Thyroid gland (tissue), 4 donors: ENCODE measurements at regions not wholly inside any gene's neighbourhood (a gene's known extent, or its start where the extent isn't known, plus 50 kb on each side); places are given as distances from the start of the nearest gene placed in this dataset.

Experiments
- DNase-seq, 2 donors: peaks; one replicate each; pipeline ENCODE4 v3.0.0-alpha.2; 2019
- H3K27ac ChIP-seq, 3 donors: fragments of 200-600 bp; sonication (generic); 1 replicate in 2 of 3; 2 replicates in 1 of 3; pipeline ENCODE4 v1.5.1; 2016 to 2019; ENCODE audit warnings: mild to moderate bottlenecking in 1 of 3, moderate library complexity in 1 of 3
- H3K27me3 ChIP-seq: fragments of 200-600 bp; sonication (generic); one replicate; pipeline ENCODE4 v1.5.1; 2019
- H3K36me3 ChIP-seq, 2 donors: fragments of 200-600 bp; sonication (generic); one replicate each; pipeline ENCODE4 v1.5.1; 2016 to 2019
- H3K4me1 ChIP-seq, 2 donors: fragments of 200-600 bp; sonication (generic); one replicate each; pipeline ENCODE4 v1.5.1; 2017 to 2019
- H3K4me3 ChIP-seq, 3 donors: fragments of 200-600 bp; sonication (generic); replicated peaks in 1 of 3; 1 replicate in 2 of 3; 2 replicates in 1 of 3; pipeline ENCODE4 v1.5.1; 2016; ENCODE audit warnings: mild to moderate bottlenecking in 1 of 3
- H3K9me3 ChIP-seq: fragments of 200-600 bp; sonication (generic); one replicate; pipeline ENCODE4 v1.5.1; 2017
- CTCF ChIP-seq, 6 experiments: fragments of 200-600 bp in 3 of 6; fragments of 450-650 bp in 3 of 6; sonication (generic) in 3 of 6; IDR thresholded peaks; one replicate each; pipeline ENCODE4 v1.5.1; 2016 to 2019; ENCODE audit warnings: antibody characterized with exemption in 6 of 6, mild to moderate bottlenecking in 2 of 6, inconsistent platforms in 1 of 6, moderate library complexity in 1 of 6
- POLR2A ChIP-seq, 2 donors: fragments of 450-650 bp; IDR thresholded peaks; one replicate each; pipeline ENCODE4 v1.6.1; 2017; ENCODE audit warnings: antibody characterized with exemption in 2 of 2, mild to moderate bottlenecking in 2 of 2, moderate library complexity in 1 of 2
- WGBS, 2 donors: methylation state at CpG; one replicate each; pipeline ENCODE4 v1.1.5; 2017; 5-methylcytosine and 5-hydroxymethylcytosine counted together
- intact Hi-C: fragments of 100-400 bp; cut with DNase I; formaldehyde crosslinking; loops from one replicate; pipeline ENCODE4 v1.15.1; 2023

- Histone ChIP-seq H3K4me1 (no peaks in the 10 kb centered on the region), H3K9me3 (no peaks in the 10 kb centered on the region), H3K27me3 (no peaks in the 10 kb centered on the region), H3K36me3 (no peaks in the 10 kb centered on the region), H3K27ac (no peak overlapping the region), H3K4me3 (no peak overlapping the region)
- 83 to 87% methylated on average over 5 of the region's 5 CpGs for WGBS, 2 donors
- intact Hi-C loops, result no loop called here
- DNase-seq, result no peak
- TF ChIP-seq POLR2A (IDR thresholded peaks at IDR 0.05) (no peak), CTCF (IDR thresholded peaks at IDR 0.05) (no peak)
Observed at GRCh38 chr3:23663661-23664186, 142.0 kb upstream of the UBE2E1 start.

- Histone ChIP-seq H3K36me3 (no peaks in the 10 kb centered on the region), H3K9me3 (no peaks in the 10 kb centered on the region), H3K27ac (no peak overlapping the region), H3K4me3 (no peak overlapping the region), H3K4me1 (no peaks in the 10 kb centered on the region), H3K27me3 (no peaks in the 10 kb centered on the region)
- no peak for TF ChIP-seq POLR2A (IDR thresholded peaks at IDR 0.05)
- TF ChIP-seq CTCF (IDR thresholded peaks at IDR 0.05), result no peak
- DNase-seq, result no peak
- intact Hi-C loops, result no loop called here
- WGBS, 2 donors, result 95 to 97% methylated on average over 1 of the region's 1 CpG
Observed at GRCh38 chr3:23664459-23664858, 141.3 kb upstream of the UBE2E1 start.

GRCh38 chr3:23665741-23666140, 140.0 kb upstream of the UBE2E1 start:
- H3K4me3 ChIP-seq, result no peak overlapping the region
- WGBS, 2 donors, result 96 to 100% methylated on average over 1 of the region's 1 CpG
- H3K27me3 ChIP-seq, result no peaks in the 10 kb centered on the region
- intact Hi-C loops, result no loop called here
- DNase-seq, result no peak
- H3K4me1 ChIP-seq, result no peaks in the 10 kb centered on the region
- TF ChIP-seq CTCF (IDR thresholded peaks at IDR 0.05) (no peak), POLR2A (IDR thresholded peaks at IDR 0.05) (no peak)
- H3K36me3 ChIP-seq, result no peaks in the 10 kb centered on the region
- H3K27ac ChIP-seq, result no peak overlapping the region
- no peaks in the 10 kb centered on the region for H3K9me3 ChIP-seq

DNA sequence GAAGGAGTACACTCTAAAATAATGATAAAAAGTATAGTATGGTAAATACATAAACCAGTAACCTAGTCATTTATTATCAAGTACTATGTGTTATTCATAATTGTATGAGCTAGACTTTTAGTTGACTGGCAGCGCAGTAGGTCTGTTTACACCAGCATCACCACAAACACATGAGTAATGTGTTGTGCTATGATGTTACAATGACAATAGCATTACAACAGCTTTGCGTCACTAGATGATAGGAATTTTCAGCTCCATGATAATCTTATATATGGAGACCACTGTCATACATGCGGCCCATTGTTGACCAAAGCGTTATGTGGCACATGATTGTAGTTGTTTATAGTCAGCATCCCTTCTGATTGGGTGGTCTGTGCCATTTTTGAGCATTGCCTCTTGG, 138.9 kb upstream of the UBE2E1 start:
- H3K36me3 ChIP-seq, result no peaks in the 10 kb centered on the region
- intact Hi-C loops, result no loop called here
- 98 to 100% methylated on average over 4 of the region's 4 CpGs for WGBS, 2 donors
- H3K9me3 ChIP-seq, result no peaks in the 10 kb centered on the region
- peaks cover 0 to under 1% of the 10 kb centered on the region in 2 donors for H3K4me1 ChIP-seq
- no peak for TF ChIP-seq CTCF (IDR thresholded peaks at IDR 0.05)
- TF ChIP-seq POLR2A (IDR thresholded peaks at IDR 0.05), result no peak
- peaks cover 4% of the 10 kb centered on the region for H3K27me3 ChIP-seq
- no peak overlapping the region for H3K27ac ChIP-seq
- no peak overlapping the region for H3K4me3 ChIP-seq
- DNase-seq, result no peak

- no peak overlapping the region for H3K27ac ChIP-seq
- peaks cover 4% of the 10 kb centered on the region for H3K27me3 ChIP-seq
- H3K4me3 ChIP-seq, result no peak overlapping the region
- H3K9me3 ChIP-seq, result no peaks in the 10 kb centered on the region
- TF ChIP-seq POLR2A (IDR thresholded peaks at IDR 0.05) (no peak), CTCF (IDR thresholded peaks at IDR 0.05) (no peak)
- DNase-seq, result no peak
- H3K4me1 ChIP-seq, result peaks cover 0 to 3% of the 10 kb centered on the region in 2 donors
- WGBS, 2 donors, result 88 to 89% methylated on average over 6 of the region's 6 CpGs
- no peaks in the 10 kb centered on the region for H3K36me3 ChIP-seq
- intact Hi-C loops, result no loop called here
Observed at GRCh38 chr3:23667536-23668429, 138.0 kb upstream of the UBE2E1 start.
